ENCODE measurements at regions not wholly inside any gene's neighbourhood (a gene's known extent, or its start where the extent isn't known, plus 50 kb on each side); places are given as distances from the start of the nearest gene placed in this dataset.

GRCh38 chr5:6084376-6084775 lies 294.0 kb downstream of the MED10 start:
- DNase-seq (ENCODE audit: low read depth in 1 of 2, low spot score in 1 of 2): no peak
- Histone ChIP-seq H3K27ac (replicated peaks) (no peak overlapping the region), H3K27me3 (ENCODE audit: insufficient read depth, poor library complexity, severe bottlenecking) (no peaks in the 10 kb centered on the region), H3K4me3 (replicated peaks; ENCODE audit: insufficient read depth, low read length) (no peak overlapping the region)
- TF ChIP-seq, protein P1, sequence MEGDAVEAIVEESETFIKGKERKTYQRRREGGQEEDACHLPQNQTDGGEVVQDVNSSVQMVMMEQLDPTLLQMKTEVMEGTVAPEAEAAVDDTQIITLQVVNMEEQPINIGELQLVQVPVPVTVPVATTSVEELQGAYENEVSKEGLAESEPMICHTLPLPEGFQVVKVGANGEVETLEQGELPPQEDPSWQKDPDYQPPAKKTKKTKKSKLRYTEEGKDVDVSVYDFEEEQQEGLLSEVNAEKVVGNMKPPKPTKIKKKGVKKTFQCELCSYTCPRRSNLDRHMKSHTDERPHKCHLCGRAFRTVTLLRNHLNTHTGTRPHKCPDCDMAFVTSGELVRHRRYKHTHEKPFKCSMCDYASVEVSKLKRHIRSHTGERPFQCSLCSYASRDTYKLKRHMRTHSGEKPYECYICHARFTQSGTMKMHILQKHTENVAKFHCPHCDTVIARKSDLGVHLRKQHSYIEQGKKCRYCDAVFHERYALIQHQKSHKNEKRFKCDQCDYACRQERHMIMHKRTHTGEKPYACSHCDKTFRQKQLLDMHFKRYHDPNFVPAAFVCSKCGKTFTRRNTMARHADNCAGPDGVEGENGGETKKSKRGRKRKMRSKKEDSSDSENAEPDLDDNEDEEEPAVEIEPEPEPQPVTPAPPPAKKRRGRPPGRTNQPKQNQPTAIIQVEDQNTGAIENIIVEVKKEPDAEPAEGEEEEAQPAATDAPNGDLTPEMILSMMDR (IDR thresholded peaks at IDR 0.05; ENCODE audit: insufficient read depth, low read length): no peak
- TF ChIP-seq REST (IDR thresholded peaks at IDR 0.05; ENCODE audit: insufficient replicate concordance, low read depth): no peak
- no peak for TF ChIP-seq POLR2AphosphoS5 (IDR thresholded peaks at IDR 0.05; ENCODE audit: low read depth)
- TF ChIP-seq GABPA (IDR thresholded peaks at IDR 0.05; ENCODE audit: low read depth): no peak
- TF ChIP-seq SPI1 (IDR thresholded peaks at IDR 0.05; ENCODE audit: borderline replicate concordance, low read depth): no peak

GRCh38 chr5:6083311-6083978 lies 294.9 kb downstream of the MED10 start:
- no peak for DNase-seq (ENCODE audit: low read depth in 1 of 2, low spot score in 1 of 2)
- TF ChIP-seq, protein P1 (IDR thresholded peaks at IDR 0.05; ENCODE audit: insufficient read depth, low read length): no peak
- TF ChIP-seq SPI1 (IDR thresholded peaks at IDR 0.05; ENCODE audit: borderline replicate concordance, low read depth): no peak
- TF ChIP-seq REST (IDR thresholded peaks at IDR 0.05; ENCODE audit: insufficient replicate concordance, low read depth): no peak
- no peak for TF ChIP-seq GABPA (IDR thresholded peaks at IDR 0.05; ENCODE audit: low read depth)
- TF ChIP-seq POLR2AphosphoS5 (IDR thresholded peaks at IDR 0.05; ENCODE audit: low read depth): no peak
- H3K27ac ChIP-seq (replicated peaks): no peak overlapping the region
- no peak overlapping the region for H3K4me3 ChIP-seq (replicated peaks; ENCODE audit: insufficient read depth, low read length)
- no peaks in the 10 kb centered on the region for H3K27me3 ChIP-seq (ENCODE audit: insufficient read depth, poor library complexity, severe bottlenecking)

DNA sequence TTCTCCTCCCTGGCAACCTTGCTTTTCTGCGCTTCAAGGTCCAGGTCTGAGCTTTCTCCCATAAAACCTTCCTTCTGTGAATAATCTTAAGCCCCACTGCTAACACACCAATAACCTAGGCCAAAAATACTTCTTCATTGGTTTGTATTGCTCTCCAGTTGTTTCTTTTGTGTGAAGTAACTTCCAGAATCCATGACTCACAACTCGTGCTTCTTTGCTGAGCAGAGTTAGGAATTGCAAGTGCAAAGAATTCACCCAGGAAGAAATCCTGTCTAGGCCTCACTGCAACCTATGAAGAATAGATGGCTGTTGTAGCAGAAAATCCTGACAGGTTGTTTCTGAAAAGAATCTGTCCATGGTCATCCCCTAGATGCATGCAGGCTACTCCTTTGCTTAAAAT lies 295.7 kb downstream of the MED10 start:
- no peak for DNase-seq (ENCODE audit: low read depth in 1 of 2, low spot score in 1 of 2)
- TF ChIP-seq SPI1 (IDR thresholded peaks at IDR 0.05; ENCODE audit: borderline replicate concordance, low read depth) (no peak), GABPA (IDR thresholded peaks at IDR 0.05; ENCODE audit: low read depth) (no peak), REST (IDR thresholded peaks at IDR 0.05; ENCODE audit: insufficient replicate concordance, low read depth) (no peak), POLR2AphosphoS5 (IDR thresholded peaks at IDR 0.05; ENCODE audit: low read depth) (no peak)
- TF ChIP-seq, protein P1 (IDR thresholded peaks at IDR 0.05; ENCODE audit: insufficient read depth, low read length): no peak
- Histone ChIP-seq H3K27ac (replicated peaks) (no peak overlapping the region), H3K4me3 (replicated peaks; ENCODE audit: insufficient read depth, low read length) (no peak overlapping the region), H3K27me3 (ENCODE audit: insufficient read depth, poor library complexity, severe bottlenecking) (no peaks in the 10 kb centered on the region)

Measured in HL-60 (cell line).